Activated CD8-positive, alpha-beta T cell treated with anti-CD3 and anti-CD28 coated beads, Interleukin-2, amount 10 ng/mL, durations not matched to agents 7 days and 5 days (primary cell): ENCODE measurements at regions not wholly inside any gene's neighbourhood (a gene's known extent, or its start where the extent isn't known, plus 50 kb on each side); places are given as distances from the start of the nearest gene placed in this dataset.

ENCODE experiments used
- ATAC-seq: fragments of 150-1000 bp; cut with Tn5 transposase; one replicate; pipeline ENCODE4 v1.10.0; 2021; ENCODE audit warnings: moderate library complexity
- CTCF ChIA-PET: fragments of 350-600 bp; sonication (Branson Sonifier 250); formaldehyde crosslinking; loops from one replicate; lab custom pipeline; 2021; ENCODE audit warnings: antibody characterized with exemption; lab: Charles Lee
- POLR2A ChIA-PET: fragments of 350-600 bp; sonication (Branson Sonifier 250); formaldehyde crosslinking; loops from one replicate; lab custom pipeline; 2021; ENCODE audit warnings: antibody characterized with exemption; lab: Charles Lee
- DNase-seq: peaks from one replicate; pipeline ENCODE4 v3.0.0-alpha.2; 2020
- H3K27ac Mint-ChIP-seq: one replicate; pipeline ENCODE4 v1.8.0; 2021; ENCODE audit warnings: mild to moderate bottlenecking, mixed read lengths
- H3K27me3 Mint-ChIP-seq: one replicate; pipeline ENCODE4 v1.8.0; 2021; ENCODE audit warnings: low read depth, mixed read lengths
- H3K36me3 Mint-ChIP-seq: one replicate; pipeline ENCODE4 v1.8.0; 2021; ENCODE audit warnings: low read depth, mixed read lengths
- H3K4me1 Mint-ChIP-seq: one replicate; pipeline ENCODE4 v1.8.0; 2021; ENCODE audit warnings: low read depth, mixed read lengths
- H3K4me3 Mint-ChIP-seq: one replicate; pipeline ENCODE4 v1.8.0; 2021; ENCODE audit warnings: mild to moderate bottlenecking, mixed read lengths
- H3K9me3 Mint-ChIP-seq: one replicate; pipeline ENCODE4 v1.8.0; 2022; ENCODE audit warnings: mixed read lengths; ENCODE audit not compliant: insufficient read depth

DNA sequence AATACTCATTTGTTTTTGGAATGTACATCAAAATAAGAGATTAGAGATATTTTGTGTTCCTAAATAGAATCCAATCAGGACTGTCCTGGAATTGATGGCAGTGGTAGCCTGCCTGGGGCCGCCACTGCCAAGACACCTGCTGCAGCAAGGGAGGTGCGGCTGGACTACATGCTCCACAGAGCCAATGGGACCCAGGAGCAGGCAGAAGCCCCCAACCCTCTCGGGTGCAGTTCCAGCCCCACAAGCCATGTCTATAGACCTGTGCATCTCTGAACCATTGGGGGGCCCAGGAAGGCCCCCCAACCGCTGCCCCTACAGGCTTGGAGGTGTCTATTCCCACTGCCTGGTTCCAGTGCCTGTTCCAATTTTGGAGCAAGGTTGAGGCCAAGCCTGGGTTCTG, 1524.3 kb downstream of the PCDH18 start:
- DNase-seq (no peak), ATAC-seq (no peak)
- Mint-ChIP-seq H3K4me3 (no peak overlapping the region), H3K36me3 (no peaks in the 10 kb centered on the region), H3K27ac (no peak overlapping the region), H3K27me3 (no peaks in the 10 kb centered on the region), H3K4me1 (no peaks in the 10 kb centered on the region), H3K9me3 (peaks cover 4% of the 10 kb centered on the region)
- ChIA-PET POLR2A (no interaction called here), CTCF (no interaction called here)

DNA sequence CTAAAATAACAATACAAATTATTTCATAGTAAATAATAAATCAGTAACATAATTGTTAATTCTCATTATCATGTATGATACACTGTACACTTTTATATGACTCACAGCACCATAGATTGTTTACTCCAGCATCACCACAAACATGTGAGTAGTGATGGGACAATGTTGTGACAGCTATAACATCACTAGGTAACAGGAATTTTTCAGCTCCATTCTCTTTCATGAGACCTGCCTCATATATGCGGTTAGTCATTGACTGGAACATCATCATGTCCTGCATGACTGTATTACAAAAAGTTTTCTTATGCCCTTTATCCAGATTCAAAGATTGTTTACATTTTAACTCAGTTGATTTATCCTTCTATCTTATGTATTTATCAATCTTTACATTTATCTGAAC, 1530.0 kb downstream of the PCDH18 start:
- H3K27ac Mint-ChIP-seq, result no peak overlapping the region
- H3K4me3 Mint-ChIP-seq, result no peak overlapping the region
- no peak for ATAC-seq
- CTCF ChIA-PET, result no interaction called here
- DNase-seq, result no peak
- POLR2A ChIA-PET, result no interaction called here
- H3K9me3 Mint-ChIP-seq, result peaks cover 4% of the 10 kb centered on the region
- no peaks in the 10 kb centered on the region for H3K36me3 Mint-ChIP-seq
- H3K27me3 Mint-ChIP-seq, result no peaks in the 10 kb centered on the region
- H3K4me1 Mint-ChIP-seq, result no peaks in the 10 kb centered on the region

DNA sequence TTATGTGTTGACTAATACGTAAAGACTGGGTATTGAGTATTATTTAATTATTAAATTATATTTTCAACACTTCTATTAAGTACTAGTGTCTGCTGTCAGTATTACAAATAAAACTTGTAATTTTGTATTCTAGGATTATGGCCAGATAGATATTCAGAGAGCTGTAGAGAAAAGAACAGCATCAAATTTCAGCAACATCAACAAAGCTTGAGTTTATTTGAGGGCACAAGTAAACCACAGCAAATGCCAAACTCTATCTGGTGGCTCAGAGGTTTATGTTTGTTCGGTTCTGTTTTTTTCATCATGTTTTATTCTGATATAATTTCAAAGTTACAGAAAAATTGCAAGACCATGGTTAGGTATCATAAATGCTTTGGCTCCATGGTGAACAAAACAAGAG, 1530.5 kb downstream of the PCDH18 start:
- no peaks in the 10 kb centered on the region for H3K4me1 Mint-ChIP-seq
- no peak overlapping the region for H3K27ac Mint-ChIP-seq
- no peak for DNase-seq
- ChIA-PET POLR2A (no interaction called here), CTCF (interaction anchor here (0.7 kb wide), 1 partner anchor 37 kb away, joined by 3 read pairs; no protein-coding TSS in a partner anchor)
- H3K9me3 Mint-ChIP-seq, result peaks cover 4% of the 10 kb centered on the region
- H3K27me3 Mint-ChIP-seq, result no peaks in the 10 kb centered on the region
- H3K4me3 Mint-ChIP-seq, result no peak overlapping the region
- H3K36me3 Mint-ChIP-seq, result no peaks in the 10 kb centered on the region
- ATAC-seq, result no peak

DNA sequence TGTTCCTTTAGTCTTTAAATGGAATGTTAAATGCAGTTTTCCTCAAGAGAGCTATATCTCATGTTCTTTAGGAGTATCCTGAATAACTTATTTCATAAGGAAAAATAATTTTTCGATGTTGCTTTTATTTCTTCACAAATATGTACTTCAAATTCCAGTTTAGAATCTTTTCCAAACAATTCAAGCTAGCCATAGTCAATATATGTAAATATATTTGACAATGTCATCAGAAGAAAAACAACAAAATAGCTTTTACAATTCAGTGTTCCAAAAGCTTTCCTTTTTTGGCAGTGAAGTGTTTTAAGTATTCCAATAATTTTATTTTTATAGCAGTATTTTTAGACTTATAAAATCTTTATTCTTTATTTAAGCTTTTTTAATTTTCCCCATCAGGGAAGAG, 1532.0 kb downstream of the PCDH18 start:
- ATAC-seq, result no peak
- Mint-ChIP-seq H3K27me3 (no peaks in the 10 kb centered on the region), H3K4me1 (no peaks in the 10 kb centered on the region), H3K36me3 (no peaks in the 10 kb centered on the region), H3K4me3 (no peak overlapping the region), H3K9me3 (peaks cover 4% of the 10 kb centered on the region), H3K27ac (no peak overlapping the region)
- CTCF ChIA-PET, result no interaction called here
- POLR2A ChIA-PET, result no interaction called here
- no peak for DNase-seq

DNA sequence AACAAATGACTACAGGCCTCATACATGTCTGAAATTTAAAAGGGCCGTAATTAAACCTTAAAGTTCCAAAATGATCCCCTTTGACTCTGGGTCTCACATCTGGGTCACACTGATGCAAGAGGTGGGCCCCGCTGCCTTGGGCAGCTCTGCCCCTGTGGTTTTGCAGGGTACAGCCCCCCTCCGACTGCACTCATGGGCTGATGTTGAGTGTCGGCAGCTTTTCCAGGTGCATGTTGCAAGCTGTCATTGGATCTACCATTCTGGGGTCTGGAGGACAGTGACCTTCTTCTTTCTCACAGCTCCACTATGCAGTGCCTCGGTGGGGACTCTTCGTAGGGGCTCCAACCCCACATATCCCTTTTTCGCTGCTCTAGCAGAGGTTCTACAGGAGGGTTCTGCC, 1537.9 kb downstream of the PCDH18 start:
- ChIA-PET POLR2A (no interaction called here), CTCF (no interaction called here)
- Mint-ChIP-seq H3K4me1 (no peaks in the 10 kb centered on the region), H3K27me3 (no peaks in the 10 kb centered on the region), H3K36me3 (no peaks in the 10 kb centered on the region), H3K27ac (no peak overlapping the region), H3K9me3 (no peaks in the 10 kb centered on the region), H3K4me3 (no peak overlapping the region)
- DNase-seq, result no peak
- ATAC-seq, result no peak

DNA sequence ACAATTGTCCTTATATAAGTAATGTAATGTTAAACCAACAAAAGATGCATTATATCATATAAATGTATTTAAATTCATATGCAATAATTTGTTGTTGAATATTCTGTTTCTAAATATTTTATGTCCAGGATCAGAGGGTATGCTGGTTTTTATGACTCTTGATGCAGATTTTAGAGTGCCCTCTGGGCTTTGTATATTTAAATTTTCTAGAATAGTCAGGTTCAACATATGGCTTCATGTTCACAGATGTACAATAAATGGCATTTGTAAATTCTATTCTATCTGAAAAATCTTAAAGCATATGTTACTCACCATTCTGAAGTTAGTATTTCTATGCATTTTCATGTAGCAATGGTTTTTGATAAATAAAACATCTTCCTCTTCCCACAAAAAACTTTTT, 1555.4 kb downstream of the PCDH18 start:
- ChIA-PET CTCF (no interaction called here), POLR2A (no interaction called here)
- Mint-ChIP-seq H3K9me3 (no peaks in the 10 kb centered on the region), H3K27ac (no peak overlapping the region), H3K4me1 (no peaks in the 10 kb centered on the region), H3K36me3 (no peaks in the 10 kb centered on the region), H3K27me3 (no peaks in the 10 kb centered on the region), H3K4me3 (no peak overlapping the region)
- ATAC-seq (no peak), DNase-seq (no peak)

DNA sequence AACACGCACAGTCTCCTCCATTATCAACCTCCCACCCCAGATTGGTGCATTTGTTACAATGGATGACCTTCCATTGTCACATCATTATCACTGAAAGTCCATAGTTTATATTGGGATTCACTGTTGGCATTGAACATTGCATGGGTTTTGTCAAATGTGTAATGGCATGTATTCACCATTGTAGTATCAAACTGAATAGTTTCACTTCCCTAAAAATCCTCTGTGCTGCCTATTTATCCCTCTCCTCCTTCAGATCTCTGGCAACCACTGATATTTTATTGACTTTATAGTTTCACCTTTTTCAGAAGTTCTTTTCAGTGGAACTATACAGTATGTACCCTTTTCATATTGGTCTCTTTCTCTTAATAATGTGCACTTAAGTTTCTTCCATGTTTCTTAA, 1565.4 kb downstream of the PCDH18 start:
- H3K27ac Mint-ChIP-seq, result no peak overlapping the region
- H3K36me3 Mint-ChIP-seq, result no peaks in the 10 kb centered on the region
- ATAC-seq (no peak), DNase-seq (no peak)
- H3K4me3 Mint-ChIP-seq, result no peak overlapping the region
- H3K27me3 Mint-ChIP-seq, result no peaks in the 10 kb centered on the region
- POLR2A ChIA-PET, result no interaction called here
- CTCF ChIA-PET, result no interaction called here
- no peaks in the 10 kb centered on the region for H3K9me3 Mint-ChIP-seq
- H3K4me1 Mint-ChIP-seq, result no peaks in the 10 kb centered on the region

DNA sequence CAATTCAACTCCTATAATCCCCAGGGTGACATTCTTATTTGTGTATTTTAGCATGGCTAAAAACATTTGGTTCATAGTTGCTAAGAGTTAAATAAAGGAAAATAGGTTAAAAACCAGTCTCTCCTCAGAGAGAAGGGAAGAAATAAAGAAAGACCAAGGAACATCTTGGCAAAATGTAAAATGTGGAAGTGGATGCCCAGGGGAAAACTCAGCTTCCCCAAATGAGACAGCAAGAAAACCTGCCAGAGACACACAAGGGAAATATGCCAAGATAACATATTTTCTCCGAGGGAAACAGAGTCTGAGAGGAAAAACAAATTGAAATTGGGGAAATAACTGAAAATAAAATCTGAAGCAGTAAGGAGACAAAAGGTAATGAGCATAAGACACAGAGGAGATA, 1569.3 kb downstream of the PCDH18 start:
- ChIA-PET POLR2A (no interaction called here), CTCF (no interaction called here)
- no peak overlapping the region for H3K27ac Mint-ChIP-seq
- ATAC-seq (no peak), DNase-seq (no peak)
- H3K9me3 Mint-ChIP-seq, result peaks cover 5% of the 10 kb centered on the region
- no peaks in the 10 kb centered on the region for H3K27me3 Mint-ChIP-seq
- no peaks in the 10 kb centered on the region for H3K36me3 Mint-ChIP-seq
- no peak overlapping the region for H3K4me3 Mint-ChIP-seq
- no peaks in the 10 kb centered on the region for H3K4me1 Mint-ChIP-seq

DNA sequence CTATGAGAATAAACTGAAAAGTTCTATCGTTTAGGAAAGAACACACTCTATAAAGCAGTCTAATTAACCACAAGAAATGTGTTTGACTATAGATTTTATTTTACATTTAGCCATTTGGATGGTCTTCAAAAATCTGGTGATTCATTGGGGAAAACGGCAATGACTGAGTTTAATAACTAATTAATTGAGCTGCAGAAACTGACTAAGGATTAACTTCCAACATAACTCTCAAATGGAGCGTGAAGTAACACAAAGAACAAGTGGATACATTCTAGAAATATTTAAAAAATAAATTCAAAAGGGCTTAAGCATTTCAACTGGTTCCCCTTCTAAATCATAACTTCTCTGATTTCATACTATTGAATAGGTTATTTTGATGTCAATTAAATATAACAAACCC, 1582.4 kb downstream of the PCDH18 start:
- CTCF ChIA-PET, result no interaction called here
- Mint-ChIP-seq H3K4me1 (no peaks in the 10 kb centered on the region), H3K36me3 (no peaks in the 10 kb centered on the region), H3K27ac (no peak overlapping the region), H3K27me3 (no peaks in the 10 kb centered on the region), H3K4me3 (no peak overlapping the region), H3K9me3 (no peaks in the 10 kb centered on the region)
- ATAC-seq, result no peak
- no peak for DNase-seq
- POLR2A ChIA-PET, result no interaction called here

DNA sequence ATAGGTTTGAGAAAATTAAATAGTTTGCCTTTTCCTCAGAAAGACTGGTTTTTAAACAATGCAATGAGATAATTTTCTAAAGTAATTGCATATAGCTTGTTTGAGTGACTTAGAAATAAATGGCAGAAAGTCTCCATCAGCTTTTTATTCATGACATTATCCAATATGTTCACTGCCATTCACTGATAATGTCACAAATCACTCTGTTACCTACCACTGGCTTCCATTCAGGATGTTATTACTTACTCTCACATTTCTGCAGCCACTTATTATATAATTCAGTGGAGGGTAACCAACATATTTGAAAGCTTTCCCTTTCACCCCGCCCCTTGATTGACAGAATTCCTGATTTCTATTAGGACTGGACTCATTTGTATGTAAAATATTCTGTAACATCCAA, 1583.5 kb downstream of the PCDH18 start:
- ChIA-PET CTCF (no interaction called here), POLR2A (no interaction called here)
- DNase-seq (no peak), ATAC-seq (no peak)
- Mint-ChIP-seq H3K4me1 (no peaks in the 10 kb centered on the region), H3K4me3 (no peak overlapping the region), H3K9me3 (no peaks in the 10 kb centered on the region), H3K27ac (no peak overlapping the region), H3K36me3 (no peaks in the 10 kb centered on the region), H3K27me3 (no peaks in the 10 kb centered on the region)

DNA sequence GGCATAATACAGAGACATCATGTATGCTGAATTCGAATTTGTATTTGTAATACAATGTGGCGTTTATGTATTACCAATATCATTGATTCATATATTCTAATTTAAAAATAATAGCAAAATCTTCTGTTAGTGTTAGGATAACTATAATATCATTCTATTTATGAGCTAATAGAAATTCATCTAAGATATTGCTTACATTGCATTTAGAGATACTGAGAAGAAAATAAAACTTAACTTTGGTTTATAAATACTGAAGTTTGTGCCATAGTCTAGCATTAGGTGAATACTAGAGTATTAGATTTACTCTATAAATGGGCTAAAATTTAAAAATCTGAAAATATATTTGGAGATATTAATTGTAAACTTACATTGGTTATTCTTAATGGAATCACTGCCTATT, 1590.6 kb downstream of the PCDH18 start:
- H3K4me3 Mint-ChIP-seq, result no peak overlapping the region
- no peaks in the 10 kb centered on the region for H3K4me1 Mint-ChIP-seq
- CTCF ChIA-PET, result no interaction called here
- H3K27ac Mint-ChIP-seq, result no peak overlapping the region
- H3K36me3 Mint-ChIP-seq, result no peaks in the 10 kb centered on the region
- DNase-seq, result no peak
- POLR2A ChIA-PET, result no interaction called here
- H3K27me3 Mint-ChIP-seq, result no peaks in the 10 kb centered on the region
- ATAC-seq, result no peak
- H3K9me3 Mint-ChIP-seq, result peaks cover 4% of the 10 kb centered on the region

DNA sequence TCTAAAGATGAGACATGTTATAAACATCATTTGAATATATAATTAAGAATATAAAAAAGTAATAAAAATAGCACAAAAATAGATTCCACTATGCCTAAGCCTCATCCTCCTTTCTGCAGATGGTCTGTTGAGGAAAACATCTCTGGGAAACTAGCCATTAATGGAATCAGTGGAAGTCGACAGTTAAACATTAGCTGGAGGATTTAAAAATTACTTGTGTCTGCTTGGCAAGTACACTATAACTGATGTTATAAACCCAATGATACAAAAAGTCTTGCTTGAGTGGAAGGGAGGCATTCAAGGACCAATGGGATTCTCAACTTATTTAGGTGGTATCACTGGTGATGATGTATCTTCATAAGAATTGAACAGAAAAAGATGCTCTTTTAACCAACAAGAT, 1598.3 kb downstream of the PCDH18 start:
- no peak overlapping the region for H3K27ac Mint-ChIP-seq
- H3K9me3 Mint-ChIP-seq, result peaks cover 4% of the 10 kb centered on the region
- H3K36me3 Mint-ChIP-seq, result no peaks in the 10 kb centered on the region
- ChIA-PET POLR2A (no interaction called here), CTCF (no interaction called here)
- DNase-seq (no peak), ATAC-seq (no peak)
- no peak overlapping the region for H3K4me3 Mint-ChIP-seq
- no peaks in the 10 kb centered on the region for H3K27me3 Mint-ChIP-seq
- H3K4me1 Mint-ChIP-seq, result no peaks in the 10 kb centered on the region

DNA sequence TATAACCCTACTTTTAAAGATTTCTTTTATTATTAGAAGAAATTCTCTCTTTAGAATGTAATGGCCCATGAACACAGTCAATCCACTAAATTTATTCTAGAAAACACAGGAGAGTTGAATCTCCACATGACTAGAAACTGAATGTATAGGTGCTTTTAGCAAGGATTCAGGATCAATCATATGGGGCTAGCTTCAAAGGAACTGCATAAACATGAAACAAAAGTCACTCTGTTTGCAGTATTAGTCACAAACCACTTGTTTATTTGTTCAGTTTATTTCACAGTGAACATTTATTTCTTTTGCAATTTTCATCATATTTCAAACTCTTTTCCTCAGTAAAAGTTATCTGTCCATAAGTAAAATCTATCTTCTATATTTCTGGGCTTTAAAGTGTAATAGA, 1604.6 kb downstream of the PCDH18 start:
- no peak for DNase-seq
- Mint-ChIP-seq H3K27ac (no peak overlapping the region), H3K9me3 (no peaks in the 10 kb centered on the region), H3K27me3 (no peaks in the 10 kb centered on the region), H3K4me1 (no peaks in the 10 kb centered on the region), H3K36me3 (no peaks in the 10 kb centered on the region), H3K4me3 (no peak overlapping the region)
- no peak for ATAC-seq
- ChIA-PET CTCF (no interaction called here), POLR2A (no interaction called here)
